ENCODE measurements at regions not wholly inside any gene's neighbourhood (a gene's known extent, or its start where the extent isn't known, plus 50 kb on each side); places are given as distances from the start of the nearest gene placed in this dataset.

DNA sequence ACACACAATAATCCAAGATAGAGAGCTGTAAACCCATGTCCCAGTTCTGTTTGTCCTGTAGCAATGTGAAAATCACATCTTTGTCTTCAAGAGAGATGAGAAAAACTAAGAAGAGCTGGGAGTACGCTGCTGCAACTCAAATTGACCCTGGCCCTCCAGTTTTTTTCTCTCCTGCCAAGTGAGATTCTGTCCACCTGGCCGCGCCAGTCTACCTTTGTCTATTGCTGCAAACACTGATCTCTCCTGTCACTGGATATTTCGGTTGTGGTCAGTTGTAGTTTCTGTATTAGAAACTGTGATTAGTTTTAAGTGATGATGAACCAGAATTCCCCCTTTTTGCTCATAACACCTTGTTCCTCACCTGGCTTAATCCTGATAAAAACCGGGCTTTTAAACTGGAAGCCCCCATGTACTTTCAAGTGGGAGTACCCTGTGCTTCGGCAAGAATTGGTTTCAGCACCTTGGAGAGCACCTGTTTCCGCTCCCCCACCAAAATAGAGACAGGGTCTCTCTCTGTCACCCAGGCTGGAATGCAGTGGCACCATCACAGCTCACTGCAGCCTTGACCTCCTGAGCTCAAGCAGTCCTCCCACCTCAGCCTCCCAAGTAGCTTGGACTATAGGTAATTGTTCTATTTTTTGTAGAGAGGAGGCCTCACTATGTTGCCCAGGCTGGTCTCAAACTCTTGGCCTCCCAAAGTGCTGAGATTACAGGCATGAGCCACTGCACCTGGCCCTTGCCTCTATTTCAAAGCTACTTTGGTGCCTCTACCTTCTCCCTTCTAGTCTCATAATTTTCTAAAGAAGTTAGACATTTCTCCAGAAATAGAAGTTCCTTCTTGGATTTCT lies 156.8 kb downstream of the PHETA1 start:
- Mint-ChIP-seq H3K27ac (ENCODE audit: unreplicated experiment) (no peak overlapping the region), H3K27me3 (ENCODE audit: unreplicated experiment) (peaks cover 1% of the 10 kb centered on the region)
- TF ChIP-seq, protein P1, sequence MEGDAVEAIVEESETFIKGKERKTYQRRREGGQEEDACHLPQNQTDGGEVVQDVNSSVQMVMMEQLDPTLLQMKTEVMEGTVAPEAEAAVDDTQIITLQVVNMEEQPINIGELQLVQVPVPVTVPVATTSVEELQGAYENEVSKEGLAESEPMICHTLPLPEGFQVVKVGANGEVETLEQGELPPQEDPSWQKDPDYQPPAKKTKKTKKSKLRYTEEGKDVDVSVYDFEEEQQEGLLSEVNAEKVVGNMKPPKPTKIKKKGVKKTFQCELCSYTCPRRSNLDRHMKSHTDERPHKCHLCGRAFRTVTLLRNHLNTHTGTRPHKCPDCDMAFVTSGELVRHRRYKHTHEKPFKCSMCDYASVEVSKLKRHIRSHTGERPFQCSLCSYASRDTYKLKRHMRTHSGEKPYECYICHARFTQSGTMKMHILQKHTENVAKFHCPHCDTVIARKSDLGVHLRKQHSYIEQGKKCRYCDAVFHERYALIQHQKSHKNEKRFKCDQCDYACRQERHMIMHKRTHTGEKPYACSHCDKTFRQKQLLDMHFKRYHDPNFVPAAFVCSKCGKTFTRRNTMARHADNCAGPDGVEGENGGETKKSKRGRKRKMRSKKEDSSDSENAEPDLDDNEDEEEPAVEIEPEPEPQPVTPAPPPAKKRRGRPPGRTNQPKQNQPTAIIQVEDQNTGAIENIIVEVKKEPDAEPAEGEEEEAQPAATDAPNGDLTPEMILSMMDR (IDR thresholded peaks at IDR 0.05; ENCODE audit: partially characterized antibody, unreplicated experiment), result no peak

DNA sequence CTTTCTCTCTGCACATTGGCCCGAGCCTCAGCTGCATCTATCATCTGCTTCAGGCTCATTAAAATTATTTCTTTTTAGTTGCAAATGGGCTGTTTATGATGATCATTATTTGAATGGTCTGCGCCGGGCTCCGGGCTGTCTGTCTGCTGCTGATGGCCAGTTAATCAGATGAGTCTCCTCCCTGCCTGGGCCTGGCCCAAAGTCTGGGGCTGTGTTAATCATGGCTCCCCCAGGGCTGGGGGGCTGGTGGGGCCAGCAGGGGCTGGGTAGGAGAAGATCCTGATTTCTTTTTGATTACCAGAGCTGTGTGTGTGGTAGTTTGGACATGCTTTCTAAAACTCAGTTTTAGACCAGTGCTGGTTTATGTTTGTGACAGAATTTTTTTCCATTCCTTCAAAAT lies 159.1 kb downstream of the PHETA1 start:
- peaks cover 10% of the 10 kb centered on the region for H3K4me1 Mint-ChIP-seq (ENCODE audit: low read depth, unreplicated experiment)
- TF ChIP-seq, protein P1 (IDR thresholded peaks at IDR 0.05; ENCODE audit: partially characterized antibody, unreplicated experiment), result no peak
- DNase-seq, result no peak
- H3K9me3 Mint-ChIP-seq (ENCODE audit: unreplicated experiment), result no peaks in the 10 kb centered on the region
- no peaks in the 10 kb centered on the region for H3K36me3 Mint-ChIP-seq (ENCODE audit: unreplicated experiment)
- peaks cover 3% of the 10 kb centered on the region for H3K27me3 Mint-ChIP-seq (ENCODE audit: unreplicated experiment)
- no peak overlapping the region for H3K27ac Mint-ChIP-seq (ENCODE audit: unreplicated experiment)
- H3K4me3 Mint-ChIP-seq (ENCODE audit: unreplicated experiment), result no peak overlapping the region

More for the DNA sequence above, 156.8 kb downstream of the PHETA1 start:
- H3K9me3 Mint-ChIP-seq (ENCODE audit: unreplicated experiment), result no peaks in the 10 kb centered on the region
- H3K36me3 Mint-ChIP-seq (ENCODE audit: unreplicated experiment), result no peaks in the 10 kb centered on the region
- no peak overlapping the region for H3K4me3 Mint-ChIP-seq (ENCODE audit: unreplicated experiment)
- H3K4me1 Mint-ChIP-seq (ENCODE audit: low read depth, unreplicated experiment), result peaks cover 12% of the 10 kb centered on the region
- DNase-seq, result no peak

DNA sequence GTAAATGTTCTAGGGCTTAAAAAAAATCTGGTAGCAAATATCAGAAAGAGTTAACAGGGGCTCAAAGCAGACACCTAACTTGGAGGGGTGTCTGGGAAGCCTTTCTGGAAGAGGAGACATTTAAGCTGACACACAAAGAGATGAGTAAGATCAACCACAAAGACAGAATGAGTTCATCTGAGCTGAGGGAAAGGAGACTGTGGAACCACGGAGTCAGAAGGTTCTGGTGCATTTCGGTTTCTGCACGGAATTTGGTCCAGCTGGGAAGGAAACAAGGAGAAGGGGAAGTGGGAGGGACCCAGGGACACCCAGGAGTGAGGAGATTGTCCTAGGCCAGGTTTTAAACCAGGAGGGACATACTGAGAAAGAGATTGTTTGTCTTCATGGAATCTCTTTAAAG lies 161.1 kb downstream of the PHETA1 start:
- TF ChIP-seq, protein P1 (IDR thresholded peaks at IDR 0.05; ENCODE audit: partially characterized antibody, unreplicated experiment), result no peak
- Mint-ChIP-seq H3K4me1 (ENCODE audit: low read depth, unreplicated experiment) (peaks cover 3% of the 10 kb centered on the region), H3K27ac (ENCODE audit: unreplicated experiment) (no peak overlapping the region), H3K27me3 (ENCODE audit: unreplicated experiment) (peaks cover 3% of the 10 kb centered on the region), H3K4me3 (ENCODE audit: unreplicated experiment) (no peak overlapping the region), H3K36me3 (ENCODE audit: unreplicated experiment) (no peaks in the 10 kb centered on the region), H3K9me3 (ENCODE audit: unreplicated experiment) (no peaks in the 10 kb centered on the region)
- no peak for DNase-seq

DNA sequence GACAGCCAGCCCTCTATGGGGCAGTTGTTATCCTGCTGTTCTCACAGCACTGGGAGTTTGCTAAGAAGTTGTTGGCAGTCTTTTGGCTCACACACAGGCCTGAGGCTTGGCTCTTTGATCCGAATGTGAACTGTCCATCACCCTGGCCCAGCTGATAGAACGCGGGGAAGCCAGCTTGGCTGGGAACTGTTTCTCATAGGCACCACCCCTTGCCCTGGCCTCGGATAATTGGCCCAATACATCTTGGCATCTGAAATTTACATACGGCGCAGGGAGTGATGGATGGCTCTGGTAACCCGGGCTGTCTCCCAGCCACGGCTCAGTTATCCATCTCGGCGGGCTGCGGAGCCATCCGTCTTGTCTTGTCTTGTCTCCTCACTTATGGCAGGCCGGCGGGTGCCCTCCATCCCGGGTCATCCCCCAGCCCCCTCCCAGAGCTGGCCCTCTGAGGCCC lies 164.1 kb downstream of the PHETA1 start:
- DNase-seq, result no peak
- no peaks in the 10 kb centered on the region for H3K36me3 Mint-ChIP-seq (ENCODE audit: unreplicated experiment)
- H3K4me3 Mint-ChIP-seq (ENCODE audit: unreplicated experiment), result no peak overlapping the region
- TF ChIP-seq, protein P1 (IDR thresholded peaks at IDR 0.05; ENCODE audit: partially characterized antibody, unreplicated experiment), result no peak
- H3K27me3 Mint-ChIP-seq (ENCODE audit: unreplicated experiment), result peaks cover 3% of the 10 kb centered on the region
- H3K9me3 Mint-ChIP-seq (ENCODE audit: unreplicated experiment), result peaks cover 1% of the 10 kb centered on the region
- no peak overlapping the region for H3K27ac Mint-ChIP-seq (ENCODE audit: unreplicated experiment)
- H3K4me1 Mint-ChIP-seq (ENCODE audit: low read depth, unreplicated experiment), result peaks cover 10% of the 10 kb centered on the region

DNA sequence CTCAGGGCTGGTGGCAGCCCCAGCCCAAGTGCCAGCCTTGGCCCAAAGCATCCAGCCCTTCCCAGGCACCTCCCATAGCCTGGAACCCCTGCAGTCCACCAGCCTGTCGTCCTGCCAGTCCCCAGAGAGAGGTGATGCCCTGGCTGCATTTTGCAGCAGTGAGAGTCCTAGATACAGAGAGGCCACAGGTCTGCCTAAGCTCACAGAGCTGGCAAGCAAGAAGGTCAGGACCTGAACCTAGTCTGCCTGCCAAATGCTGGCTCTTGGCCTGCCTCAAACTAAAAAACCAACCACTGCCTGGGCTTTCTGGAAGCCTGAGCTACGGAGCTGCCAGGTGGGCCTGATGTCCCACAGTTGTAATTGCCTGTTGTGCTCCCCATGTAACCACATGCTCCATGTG lies 164.9 kb downstream of the PHETA1 start:
- peaks cover 3% of the 10 kb centered on the region for H3K27me3 Mint-ChIP-seq (ENCODE audit: unreplicated experiment)
- peaks cover 13% of the 10 kb centered on the region for H3K4me1 Mint-ChIP-seq (ENCODE audit: low read depth, unreplicated experiment)
- TF ChIP-seq, protein P1 (IDR thresholded peaks at IDR 0.05; ENCODE audit: partially characterized antibody, unreplicated experiment), result no peak
- H3K36me3 Mint-ChIP-seq (ENCODE audit: unreplicated experiment), result no peaks in the 10 kb centered on the region
- H3K27ac Mint-ChIP-seq (ENCODE audit: unreplicated experiment), result no peak overlapping the region
- no peak overlapping the region for H3K4me3 Mint-ChIP-seq (ENCODE audit: unreplicated experiment)
- DNase-seq, result no peak
- peaks cover 4% of the 10 kb centered on the region for H3K9me3 Mint-ChIP-seq (ENCODE audit: unreplicated experiment)

Data from glutamatergic neuron (in vitro differentiated cells).